ENCODE measurements at regions not wholly inside any gene's neighbourhood (a gene's known extent, or its start where the extent isn't known, plus 50 kb on each side); places are given as distances from the start of the nearest gene placed in this dataset.

DNA sequence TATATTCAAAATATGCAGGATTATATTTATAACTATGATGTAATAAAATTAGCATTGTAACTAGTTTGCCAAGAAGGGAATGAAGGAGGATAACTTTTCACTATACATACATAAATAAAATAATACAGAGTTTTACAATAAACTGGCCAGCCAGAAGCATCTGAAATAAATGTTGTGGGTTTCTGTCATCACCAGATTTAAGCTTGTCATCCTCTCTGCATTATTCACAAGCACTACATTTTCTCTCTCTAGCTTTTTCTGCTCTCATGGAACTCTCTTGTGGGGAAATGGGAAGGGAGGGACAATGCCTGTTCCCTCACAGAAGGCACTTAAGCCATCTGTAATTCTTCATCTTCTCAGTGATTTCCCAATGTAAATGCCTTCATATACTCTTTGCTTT, 626.8 kb downstream of the SEMA5A start:
- no peak for DNase-seq
- Mint-ChIP-seq H3K27ac (no peak overlapping the region), H3K36me3 (ENCODE audit: low read depth) (no peaks in the 10 kb centered on the region), H3K4me1 (no peaks in the 10 kb centered on the region), H3K4me3 (no peak overlapping the region), H3K27me3 (no peaks in the 10 kb centered on the region), H3K9me3 (no peaks in the 10 kb centered on the region)
- intact Hi-C loops (cut with micrococcal nuclease) = no loop called here

DNA sequence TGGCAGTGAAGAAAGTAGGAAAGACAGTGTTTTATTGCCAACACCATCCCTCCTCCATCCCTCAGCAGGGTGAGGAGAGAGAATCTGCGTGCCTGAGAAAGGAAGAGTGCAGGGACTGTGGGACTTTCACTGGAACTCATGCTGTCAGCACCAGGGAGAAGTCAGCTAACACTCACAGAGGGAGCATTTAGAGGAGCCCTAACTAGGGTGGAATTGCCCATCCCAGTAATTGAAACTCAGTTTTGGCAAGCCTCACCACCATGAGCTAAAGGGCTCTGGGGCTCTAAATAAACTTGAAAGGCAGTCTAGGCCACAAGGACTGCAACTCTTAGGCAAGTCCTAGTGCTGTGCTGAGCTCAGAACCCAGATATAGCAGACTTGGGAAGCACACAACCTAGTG, 622.3 kb downstream of the SEMA5A start:
- no peak for DNase-seq
- H3K4me3 Mint-ChIP-seq = no peak overlapping the region
- H3K4me1 Mint-ChIP-seq = no peaks in the 10 kb centered on the region
- no peak overlapping the region for H3K27ac Mint-ChIP-seq
- no peaks in the 10 kb centered on the region for H3K36me3 Mint-ChIP-seq (ENCODE audit: low read depth)
- H3K9me3 Mint-ChIP-seq = peaks cover 3% of the 10 kb centered on the region
- no peaks in the 10 kb centered on the region for H3K27me3 Mint-ChIP-seq
- intact Hi-C loops (cut with micrococcal nuclease) = no loop called here

DNA sequence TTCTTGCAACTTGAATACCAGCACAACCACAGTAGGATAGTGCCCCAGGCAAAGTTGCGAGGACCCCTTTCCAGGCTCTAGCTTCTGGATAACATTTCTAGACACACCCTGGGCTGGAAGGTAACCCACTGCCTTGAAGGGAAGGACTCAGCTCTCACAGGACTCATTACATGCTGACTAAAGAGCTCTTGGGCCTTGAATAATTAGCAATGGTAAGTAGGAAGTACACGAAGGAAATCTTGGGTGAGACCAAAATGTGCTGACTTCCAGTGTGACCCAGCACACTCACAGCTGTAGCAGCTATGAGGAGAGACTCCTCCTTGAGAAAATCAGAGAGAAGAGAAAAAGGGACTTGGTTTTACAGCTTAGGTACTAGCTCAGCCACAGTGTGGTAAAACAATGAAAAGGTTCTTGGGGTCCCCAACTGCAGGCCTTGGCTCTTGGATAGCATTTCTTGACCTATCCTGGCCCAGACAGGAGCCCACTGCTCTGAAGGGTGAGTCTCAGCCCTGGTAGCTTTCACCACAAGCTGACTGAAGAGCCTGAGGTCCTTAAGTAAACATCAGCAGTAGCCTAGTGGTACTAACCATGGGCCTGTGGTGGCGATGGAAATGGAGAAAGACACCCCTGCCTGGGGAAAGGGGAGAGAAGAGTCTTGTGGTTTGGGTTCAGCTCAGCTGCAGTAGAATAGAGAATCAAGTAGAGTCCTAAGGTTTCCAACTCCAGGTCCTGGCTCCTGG, 621.7 kb downstream of the SEMA5A start:
- no peak for DNase-seq
- H3K36me3 Mint-ChIP-seq (ENCODE audit: low read depth) = no peaks in the 10 kb centered on the region
- H3K27ac Mint-ChIP-seq = no peak overlapping the region
- intact Hi-C loops (cut with micrococcal nuclease) = no loop called here
- H3K27me3 Mint-ChIP-seq = no peaks in the 10 kb centered on the region
- H3K9me3 Mint-ChIP-seq = peaks cover 3% of the 10 kb centered on the region
- no peak overlapping the region for H3K4me3 Mint-ChIP-seq
- H3K4me1 Mint-ChIP-seq = no peaks in the 10 kb centered on the region

DNA sequence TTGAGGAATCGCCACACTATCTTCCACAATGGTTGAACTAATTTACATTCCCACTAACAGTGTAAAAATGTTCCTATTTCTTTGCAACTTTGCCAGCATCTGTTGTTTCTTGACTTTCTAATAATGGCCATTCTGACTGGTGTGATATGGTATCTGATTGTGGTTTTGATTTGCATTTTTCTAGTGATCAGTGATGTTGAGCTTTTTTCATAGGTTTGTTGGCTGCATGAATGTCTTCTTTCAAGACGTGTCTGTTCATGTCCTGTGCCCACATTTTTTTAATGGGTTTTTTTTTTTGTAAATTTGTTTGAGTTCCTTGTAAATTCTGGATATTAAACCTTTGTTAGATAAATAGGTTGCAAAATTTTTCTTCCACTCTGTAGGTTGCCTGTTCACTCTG, 615.9 kb downstream of the SEMA5A start:
- H3K4me3 Mint-ChIP-seq = no peak overlapping the region
- H3K4me1 Mint-ChIP-seq = no peaks in the 10 kb centered on the region
- no peaks in the 10 kb centered on the region for H3K36me3 Mint-ChIP-seq (ENCODE audit: low read depth)
- no peaks in the 10 kb centered on the region for H3K27me3 Mint-ChIP-seq
- H3K27ac Mint-ChIP-seq = no peak overlapping the region
- peaks cover 15% of the 10 kb centered on the region for H3K9me3 Mint-ChIP-seq
- intact Hi-C loops (cut with micrococcal nuclease) = no loop called here
- no peak for DNase-seq

DNA sequence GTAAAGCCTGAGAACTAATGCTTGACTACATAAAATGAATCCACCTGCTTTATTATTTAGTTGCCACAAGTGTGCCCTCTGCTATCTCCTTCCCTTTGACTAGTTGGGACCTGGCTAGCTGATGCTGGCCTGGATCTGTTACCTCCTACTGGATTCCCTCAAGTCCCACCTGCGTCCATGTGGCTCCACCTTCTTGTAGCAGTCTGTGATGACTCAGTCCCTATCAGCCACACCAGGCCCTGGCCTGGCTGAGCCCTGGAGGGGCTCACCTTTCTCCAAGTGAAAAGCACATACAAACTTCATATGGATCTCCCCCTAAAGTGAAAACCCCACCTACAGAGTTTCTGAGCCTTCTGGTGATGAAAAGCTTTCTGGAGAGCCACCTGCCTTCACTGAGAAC, 611.4 kb downstream of the SEMA5A start:
- no peak for DNase-seq
- no peaks in the 10 kb centered on the region for H3K27me3 Mint-ChIP-seq
- H3K4me3 Mint-ChIP-seq = no peak overlapping the region
- no peaks in the 10 kb centered on the region for H3K4me1 Mint-ChIP-seq
- intact Hi-C loops (cut with micrococcal nuclease) = no loop called here
- H3K36me3 Mint-ChIP-seq (ENCODE audit: low read depth) = no peaks in the 10 kb centered on the region
- no peak overlapping the region for H3K27ac Mint-ChIP-seq
- peaks cover 13% of the 10 kb centered on the region for H3K9me3 Mint-ChIP-seq

DNA sequence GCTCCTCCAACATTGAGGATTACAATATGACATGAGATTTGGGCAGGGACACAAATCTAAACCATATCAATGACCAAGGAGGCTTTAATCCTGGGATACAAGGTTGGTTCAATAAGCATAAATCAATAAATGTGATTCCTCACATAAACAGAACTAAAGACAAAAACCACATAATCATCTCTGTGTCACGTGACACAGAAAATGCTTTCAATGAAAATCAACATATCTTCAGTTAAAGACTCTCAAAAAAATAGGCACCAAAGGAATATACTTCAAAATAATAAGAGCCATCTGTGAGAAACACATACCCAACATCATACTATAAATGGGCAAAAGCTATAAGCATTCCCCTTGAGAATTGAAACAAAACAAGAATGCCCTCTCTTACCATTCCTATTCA, 604.9 kb downstream of the SEMA5A start:
- no peaks in the 10 kb centered on the region for H3K36me3 Mint-ChIP-seq (ENCODE audit: low read depth)
- H3K27me3 Mint-ChIP-seq = no peaks in the 10 kb centered on the region
- no peak for DNase-seq
- intact Hi-C loops (cut with micrococcal nuclease) = no loop called here
- no peaks in the 10 kb centered on the region for H3K4me1 Mint-ChIP-seq
- H3K9me3 Mint-ChIP-seq = peaks cover 9% of the 10 kb centered on the region
- no peak overlapping the region for H3K27ac Mint-ChIP-seq
- no peak overlapping the region for H3K4me3 Mint-ChIP-seq

DNA sequence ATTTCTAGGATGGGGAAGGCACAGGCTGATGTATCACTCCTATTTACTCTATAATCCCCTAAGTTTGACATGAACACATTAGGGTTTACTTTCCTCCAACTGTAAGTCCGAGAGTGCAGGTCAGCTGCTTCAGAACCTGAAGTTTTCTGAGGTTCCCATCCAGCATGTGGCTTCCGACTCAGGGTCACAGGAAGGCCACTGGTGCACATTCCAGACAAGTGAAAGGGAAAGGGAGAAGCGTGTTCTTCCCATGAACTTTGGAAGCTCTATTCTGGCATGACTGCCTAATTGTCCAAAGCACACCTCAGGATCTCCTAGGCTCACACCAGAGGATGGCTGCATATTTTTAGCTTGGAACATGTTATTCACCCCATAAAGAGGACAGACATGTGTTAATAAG, 602.6 kb downstream of the SEMA5A start:
- DNase-seq = no peak
- intact Hi-C loops (cut with micrococcal nuclease) = no loop called here
- H3K4me1 Mint-ChIP-seq = no peaks in the 10 kb centered on the region
- H3K27me3 Mint-ChIP-seq = no peaks in the 10 kb centered on the region
- no peak overlapping the region for H3K4me3 Mint-ChIP-seq
- H3K9me3 Mint-ChIP-seq = peaks cover 9% of the 10 kb centered on the region
- no peaks in the 10 kb centered on the region for H3K36me3 Mint-ChIP-seq (ENCODE audit: low read depth)
- H3K27ac Mint-ChIP-seq = no peak overlapping the region

DNA sequence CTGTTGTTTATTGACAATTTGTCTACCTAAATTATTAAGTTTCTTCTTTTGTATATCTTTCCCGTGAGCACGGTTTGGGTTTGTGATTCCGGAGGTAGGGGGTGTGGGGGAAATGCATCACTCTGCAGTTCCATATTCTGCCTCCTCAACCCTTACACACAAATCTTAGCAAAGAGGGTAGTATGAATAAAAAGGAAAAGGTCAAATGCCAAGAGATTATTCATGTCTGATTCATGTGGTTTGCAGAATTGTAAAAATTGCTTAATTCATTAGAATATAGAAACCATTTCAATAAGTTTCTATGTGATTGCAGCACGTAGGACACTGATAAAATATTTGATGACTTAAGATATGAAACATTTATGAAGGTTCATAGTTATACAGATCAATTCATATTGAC, 601.9 kb downstream of the SEMA5A start:
- H3K27ac Mint-ChIP-seq = no peak overlapping the region
- no peaks in the 10 kb centered on the region for H3K4me1 Mint-ChIP-seq
- DNase-seq = no peak
- H3K36me3 Mint-ChIP-seq (ENCODE audit: low read depth) = no peaks in the 10 kb centered on the region
- H3K9me3 Mint-ChIP-seq = peaks cover 9% of the 10 kb centered on the region
- H3K4me3 Mint-ChIP-seq = no peak overlapping the region
- no peaks in the 10 kb centered on the region for H3K27me3 Mint-ChIP-seq
- intact Hi-C loops (cut with micrococcal nuclease) = no loop called here

DNA sequence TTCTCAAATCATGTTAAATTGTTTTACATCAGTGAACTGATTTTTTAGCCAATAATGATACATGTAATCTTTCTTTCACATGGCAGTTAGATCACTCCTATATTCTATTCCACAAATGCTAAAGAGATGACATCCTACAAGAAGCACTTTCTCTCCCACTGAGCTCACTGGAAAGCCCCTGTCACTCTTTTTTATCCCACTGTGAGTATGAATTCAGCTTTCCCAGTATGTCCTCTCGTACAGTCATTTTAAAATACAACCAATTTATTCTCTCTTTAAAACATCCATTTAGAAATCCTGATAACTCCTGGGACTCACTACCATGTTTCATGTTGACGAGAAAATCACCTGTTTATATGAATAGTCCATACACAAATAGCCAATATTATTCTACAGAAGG, 599.9 kb downstream of the SEMA5A start:
- Mint-ChIP-seq H3K36me3 (ENCODE audit: low read depth) (no peaks in the 10 kb centered on the region), H3K27me3 (no peaks in the 10 kb centered on the region), H3K27ac (no peak overlapping the region), H3K9me3 (peaks cover under 1% of the 10 kb centered on the region), H3K4me3 (no peak overlapping the region), H3K4me1 (no peaks in the 10 kb centered on the region)
- DNase-seq = no peak
- intact Hi-C loops (cut with micrococcal nuclease) = no loop called here

DNA sequence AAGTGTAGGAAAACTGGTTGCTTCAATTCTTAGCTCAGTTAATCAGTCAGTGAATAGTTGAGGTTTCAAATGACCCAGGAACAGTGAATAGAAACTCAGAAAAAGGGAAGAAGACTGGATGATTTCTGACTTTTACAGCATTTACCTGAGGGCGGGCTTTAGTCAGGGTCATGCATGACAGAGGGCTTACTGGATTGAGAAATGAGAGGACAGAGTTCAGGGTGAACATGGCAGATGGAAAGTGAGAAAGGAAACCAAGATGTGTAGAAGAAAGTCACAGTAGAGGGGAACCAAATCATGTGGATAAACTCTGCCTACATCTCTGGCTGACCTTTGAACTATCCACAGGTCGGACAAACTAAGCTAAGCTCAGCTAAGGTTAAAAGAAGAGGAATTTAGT, 596.0 kb downstream of the SEMA5A start:
- H3K27me3 Mint-ChIP-seq = no peaks in the 10 kb centered on the region
- no peak for DNase-seq
- no peak overlapping the region for H3K27ac Mint-ChIP-seq
- H3K4me1 Mint-ChIP-seq = no peaks in the 10 kb centered on the region
- intact Hi-C loops (cut with micrococcal nuclease) = no loop called here
- no peaks in the 10 kb centered on the region for H3K36me3 Mint-ChIP-seq (ENCODE audit: low read depth)
- H3K4me3 Mint-ChIP-seq = no peak overlapping the region
- H3K9me3 Mint-ChIP-seq = no peaks in the 10 kb centered on the region

DNA sequence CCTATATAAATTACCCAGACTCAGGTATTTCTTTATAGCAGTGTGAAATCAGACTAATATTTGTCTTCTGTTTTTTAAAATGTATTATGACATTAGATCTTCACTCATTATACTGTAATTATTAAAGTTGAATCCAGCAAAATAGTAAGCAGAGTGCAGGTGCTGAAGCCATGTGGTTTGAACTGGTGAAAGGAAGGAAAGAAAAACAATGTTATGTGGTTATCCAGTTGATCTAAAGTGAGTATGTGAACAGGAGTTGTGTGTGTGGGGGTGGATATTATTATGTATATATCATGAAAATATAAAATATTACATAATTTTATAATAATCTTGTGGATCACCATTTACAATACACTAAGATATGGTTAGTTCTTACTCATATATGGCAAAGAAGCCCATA, 593.7 kb downstream of the SEMA5A start:
- H3K36me3 Mint-ChIP-seq (ENCODE audit: low read depth) = no peaks in the 10 kb centered on the region
- DNase-seq = no peak
- no peak overlapping the region for H3K27ac Mint-ChIP-seq
- H3K4me1 Mint-ChIP-seq = no peaks in the 10 kb centered on the region
- no peaks in the 10 kb centered on the region for H3K27me3 Mint-ChIP-seq
- intact Hi-C loops (cut with micrococcal nuclease) = no loop called here
- no peaks in the 10 kb centered on the region for H3K9me3 Mint-ChIP-seq
- H3K4me3 Mint-ChIP-seq = no peak overlapping the region

DNA sequence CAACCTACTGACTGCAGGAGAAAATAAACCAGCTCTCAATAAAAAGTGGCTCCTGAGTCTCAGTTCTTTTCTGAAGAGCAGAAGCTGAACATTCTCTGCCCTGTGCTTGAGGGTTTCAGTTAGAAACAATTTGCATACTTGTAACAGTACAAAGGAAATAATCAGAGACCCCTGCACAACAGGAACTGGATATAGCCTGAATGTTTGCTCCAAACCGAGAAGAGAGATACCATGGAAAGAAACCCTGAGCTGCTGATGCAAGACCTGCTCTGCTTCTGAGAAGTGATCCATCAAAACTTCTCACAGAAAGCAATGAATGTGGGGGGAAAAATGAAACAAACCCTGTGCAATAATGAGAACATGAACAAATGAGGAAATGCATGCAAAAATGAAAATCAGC, 592.9 kb downstream of the SEMA5A start:
- intact Hi-C loops (cut with micrococcal nuclease) = no loop called here

DNA sequence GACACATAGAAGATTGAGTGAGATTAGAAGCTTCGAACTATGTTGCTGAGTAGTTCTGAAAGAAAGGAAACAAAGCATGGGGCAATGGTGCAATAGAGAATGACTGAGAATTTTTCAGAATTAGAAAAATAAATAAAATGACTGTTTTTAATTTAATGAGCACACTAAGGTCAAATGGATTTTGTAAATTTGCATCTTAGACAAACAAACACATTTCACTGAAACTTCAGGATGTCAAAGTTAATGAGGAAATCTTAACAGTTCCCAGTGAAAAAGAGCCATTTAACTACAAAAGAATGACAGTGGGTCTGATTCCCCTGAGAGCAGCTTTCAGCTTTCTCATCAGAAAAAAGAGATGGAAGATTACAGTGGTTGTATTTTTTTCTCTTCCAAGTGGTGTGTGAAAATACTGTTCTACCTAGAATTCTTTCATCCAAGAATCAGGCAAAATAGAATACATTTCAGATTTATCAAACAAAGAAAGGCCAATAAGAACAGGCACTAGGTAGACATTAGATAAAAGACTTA, 591.9 kb downstream of the SEMA5A start:
- DNase-seq = no peak
- Mint-ChIP-seq H3K27me3 (no peaks in the 10 kb centered on the region), H3K4me1 (no peaks in the 10 kb centered on the region), H3K4me3 (no peak overlapping the region), H3K36me3 (ENCODE audit: low read depth) (no peaks in the 10 kb centered on the region), H3K27ac (no peak overlapping the region), H3K9me3 (no peaks in the 10 kb centered on the region)
- intact Hi-C loops (cut with micrococcal nuclease) = no loop called here

More for the DNA sequence above, 592.9 kb downstream of the SEMA5A start:
- DNase-seq = no peak
- no peaks in the 10 kb centered on the region for H3K4me1 Mint-ChIP-seq
- no peaks in the 10 kb centered on the region for H3K9me3 Mint-ChIP-seq
- H3K27ac Mint-ChIP-seq = no peak overlapping the region
- H3K36me3 Mint-ChIP-seq (ENCODE audit: low read depth) = no peaks in the 10 kb centered on the region
- H3K4me3 Mint-ChIP-seq = no peak overlapping the region
- H3K27me3 Mint-ChIP-seq = no peaks in the 10 kb centered on the region

DNA sequence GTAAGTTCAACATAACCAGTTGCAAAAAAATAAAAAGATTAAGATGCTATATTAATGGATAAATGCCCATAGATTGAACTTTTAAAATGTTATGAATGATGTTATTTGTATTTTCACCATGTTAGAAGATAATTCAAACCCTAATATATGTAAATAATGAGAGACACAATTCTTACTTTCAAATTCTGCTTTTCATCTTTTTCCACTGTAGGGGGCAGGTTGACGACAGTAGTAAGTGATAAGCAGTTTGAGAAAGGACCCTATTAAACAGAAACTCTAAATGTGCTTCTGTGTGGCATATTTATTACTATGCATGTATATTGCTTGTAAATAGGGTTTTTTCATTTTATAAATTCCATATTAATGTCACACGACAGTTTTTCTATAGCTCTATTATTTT, 591.1 kb downstream of the SEMA5A start:
- intact Hi-C loops (cut with micrococcal nuclease) = no loop called here
- Mint-ChIP-seq H3K4me3 (no peak overlapping the region), H3K27ac (no peak overlapping the region), H3K27me3 (no peaks in the 10 kb centered on the region), H3K4me1 (no peaks in the 10 kb centered on the region), H3K36me3 (ENCODE audit: low read depth) (no peaks in the 10 kb centered on the region), H3K9me3 (no peaks in the 10 kb centered on the region)
- DNase-seq = no peak

DNA sequence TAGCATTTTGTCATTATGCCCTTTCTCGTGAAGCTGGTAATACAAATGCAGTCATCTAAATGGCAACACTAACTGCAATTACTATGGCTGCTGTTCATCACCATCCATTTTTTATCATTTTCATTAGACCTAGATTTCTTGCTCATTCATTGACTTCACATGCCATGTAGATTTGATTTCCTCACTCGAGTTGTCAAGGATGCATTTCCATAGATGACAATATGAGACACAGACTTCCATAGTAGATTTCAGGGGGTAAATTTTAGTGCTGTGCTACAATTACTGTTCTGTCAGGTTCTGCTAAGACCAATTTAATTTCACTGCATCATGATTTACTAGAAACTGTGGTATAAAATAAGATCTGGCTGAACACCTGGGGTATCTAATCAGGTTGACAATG, 589.2 kb downstream of the SEMA5A start:
- no peaks in the 10 kb centered on the region for H3K4me1 Mint-ChIP-seq
- no peak for DNase-seq

More for the DNA sequence above, 589.2 kb downstream of the SEMA5A start:
- H3K27ac Mint-ChIP-seq = no peak overlapping the region
- intact Hi-C loops (cut with micrococcal nuclease) = no loop called here
- no peak overlapping the region for H3K4me3 Mint-ChIP-seq
- H3K9me3 Mint-ChIP-seq = peaks cover 9% of the 10 kb centered on the region
- no peaks in the 10 kb centered on the region for H3K27me3 Mint-ChIP-seq
- no peaks in the 10 kb centered on the region for H3K36me3 Mint-ChIP-seq (ENCODE audit: low read depth)
